Upper lobe of right lung (tissue), 1 donor: ENCODE measurements at regions not wholly inside any gene's neighbourhood (a gene's known extent, or its start where the extent isn't known, plus 50 kb on each side); places are given as distances from the start of the nearest gene placed in this dataset.

Experiments
- ATAC-seq: fragments of 200-7000 bp; cut with Tn5 transposase; one replicate; pipeline ENCODE4 v1.9.1; 2020; ENCODE audit warnings: mild to moderate bottlenecking, moderate library complexity
- DNase-seq: peaks from one replicate; pipeline ENCODE4 v3.0.0-alpha.2; 2020
- H3K27ac ChIP-seq: fragments of 200-600 bp; one replicate; pipeline ENCODE4 v1.8.0; 2022
- H3K27me3 ChIP-seq: fragments of 200-600 bp; one replicate; pipeline ENCODE4 v1.8.0; 2022; ENCODE audit warnings: mild to moderate bottlenecking
- H3K36me3 ChIP-seq: fragments of 200-600 bp; one replicate; pipeline ENCODE4 v1.8.0; 2022
- H3K4me1 ChIP-seq: fragments of 200-600 bp; one replicate; pipeline ENCODE4 v1.8.0; 2022
- H3K4me3 ChIP-seq: fragments of 200-600 bp; one replicate; pipeline ENCODE4 v1.8.0; 2022; ENCODE audit warnings: mild to moderate bottlenecking
- H3K9me3 ChIP-seq: fragments of 200-600 bp; one replicate; pipeline ENCODE4 v1.8.0; 2022
- intact Hi-C: fragments of 100-400 bp; cut with DNase I; formaldehyde crosslinking; loops from one replicate; pipeline ENCODE4 v1.11.0; 2022
- TF ChIP-seq, protein P1 (sequence below): fragments of 200-600 bp; IDR thresholded peaks from one replicate; pipeline ENCODE4 v1.8.0; 2022; ENCODE audit warnings: antibody characterized with exemption
- donor health status: DM: no; HTN: yes; CAD: no; lungs with severe emphysema.

DNA sequence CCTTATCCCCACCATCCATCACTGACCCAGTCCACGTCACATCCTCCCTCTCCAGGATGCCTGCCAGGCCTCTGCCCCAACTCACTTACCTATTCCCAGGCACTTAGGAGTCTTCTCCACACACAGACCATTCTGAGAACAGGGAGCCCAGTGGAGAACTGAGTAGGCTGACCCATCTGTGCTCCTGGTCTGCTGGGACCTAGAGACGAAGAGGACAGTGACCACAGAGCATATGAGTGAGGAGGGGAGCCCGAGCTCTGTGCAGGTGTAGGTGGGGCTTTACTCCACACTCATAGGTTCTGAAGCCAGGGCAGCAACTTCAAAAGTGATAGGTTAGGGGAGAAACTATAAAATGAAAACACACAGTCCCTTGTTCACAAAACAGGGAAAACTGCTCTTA, 130.0 kb downstream of the NDUFA10 start:
- ATAC-seq (peak; percentile 17), DNase-seq (no peak)
- H3K27me3 ChIP-seq = no peaks in the 10 kb centered on the region
- TF ChIP-seq, protein P1, sequence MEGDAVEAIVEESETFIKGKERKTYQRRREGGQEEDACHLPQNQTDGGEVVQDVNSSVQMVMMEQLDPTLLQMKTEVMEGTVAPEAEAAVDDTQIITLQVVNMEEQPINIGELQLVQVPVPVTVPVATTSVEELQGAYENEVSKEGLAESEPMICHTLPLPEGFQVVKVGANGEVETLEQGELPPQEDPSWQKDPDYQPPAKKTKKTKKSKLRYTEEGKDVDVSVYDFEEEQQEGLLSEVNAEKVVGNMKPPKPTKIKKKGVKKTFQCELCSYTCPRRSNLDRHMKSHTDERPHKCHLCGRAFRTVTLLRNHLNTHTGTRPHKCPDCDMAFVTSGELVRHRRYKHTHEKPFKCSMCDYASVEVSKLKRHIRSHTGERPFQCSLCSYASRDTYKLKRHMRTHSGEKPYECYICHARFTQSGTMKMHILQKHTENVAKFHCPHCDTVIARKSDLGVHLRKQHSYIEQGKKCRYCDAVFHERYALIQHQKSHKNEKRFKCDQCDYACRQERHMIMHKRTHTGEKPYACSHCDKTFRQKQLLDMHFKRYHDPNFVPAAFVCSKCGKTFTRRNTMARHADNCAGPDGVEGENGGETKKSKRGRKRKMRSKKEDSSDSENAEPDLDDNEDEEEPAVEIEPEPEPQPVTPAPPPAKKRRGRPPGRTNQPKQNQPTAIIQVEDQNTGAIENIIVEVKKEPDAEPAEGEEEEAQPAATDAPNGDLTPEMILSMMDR = no peak
- H3K36me3 ChIP-seq = no peaks in the 10 kb centered on the region
- H3K9me3 ChIP-seq = no peaks in the 10 kb centered on the region
- H3K4me3 ChIP-seq = no peak overlapping the region
- no peaks in the 10 kb centered on the region for H3K4me1 ChIP-seq
- H3K27ac ChIP-seq = no peak overlapping the region
- intact Hi-C loops = no loop called here

DNA sequence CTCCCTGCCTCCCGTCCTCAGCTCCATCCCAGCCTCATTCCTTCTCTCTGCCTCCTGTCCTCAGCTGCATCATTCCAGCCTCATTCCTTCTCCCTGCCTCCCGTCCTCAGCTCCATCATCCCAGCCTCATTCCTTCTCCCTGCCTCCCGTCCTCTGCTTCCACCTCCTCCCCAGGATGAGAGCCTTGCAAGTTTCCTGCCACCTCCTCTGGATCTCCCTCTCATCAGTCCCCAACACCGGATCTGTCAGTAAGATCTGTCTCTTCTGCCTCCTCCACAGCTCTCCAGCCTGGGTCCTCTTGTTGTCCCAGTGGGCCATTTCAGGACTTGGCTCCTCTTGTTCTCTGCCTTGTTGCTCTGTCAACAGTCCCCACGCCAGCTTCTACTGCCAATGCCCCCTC, 130.9 kb downstream of the NDUFA10 start:
- TF ChIP-seq, protein P1 = no peak
- no peaks in the 10 kb centered on the region for H3K9me3 ChIP-seq
- no peaks in the 10 kb centered on the region for H3K4me1 ChIP-seq
- DNase-seq (no peak), ATAC-seq (no peak)
- no peaks in the 10 kb centered on the region for H3K36me3 ChIP-seq
- intact Hi-C loops = no loop called here
- no peak overlapping the region for H3K27ac ChIP-seq
- no peak overlapping the region for H3K4me3 ChIP-seq
- H3K27me3 ChIP-seq = no peaks in the 10 kb centered on the region

DNA sequence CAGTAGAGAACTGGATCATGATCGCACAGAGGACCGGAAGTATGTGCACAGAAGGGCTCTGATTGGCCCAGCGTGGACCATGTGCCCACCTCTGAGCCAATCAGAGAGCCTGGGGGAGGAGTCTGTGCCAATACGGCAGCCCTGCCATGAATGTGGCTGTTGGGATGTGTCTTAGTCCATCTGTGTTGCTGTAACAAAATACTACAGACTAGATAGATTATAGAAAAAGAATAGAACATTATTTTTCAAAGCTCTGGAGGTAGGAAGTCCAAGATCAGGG, 132.0 kb downstream of the NDUFA10 start:
- Histone ChIP-seq H3K36me3 (no peaks in the 10 kb centered on the region), H3K9me3 (no peaks in the 10 kb centered on the region), H3K27me3 (no peaks in the 10 kb centered on the region), H3K27ac (no peak overlapping the region), H3K4me1 (no peaks in the 10 kb centered on the region), H3K4me3 (no peak overlapping the region)
- DNase-seq (no peak), ATAC-seq (no peak)
- intact Hi-C loops = no loop called here
- TF ChIP-seq, protein P1 = no peak

DNA sequence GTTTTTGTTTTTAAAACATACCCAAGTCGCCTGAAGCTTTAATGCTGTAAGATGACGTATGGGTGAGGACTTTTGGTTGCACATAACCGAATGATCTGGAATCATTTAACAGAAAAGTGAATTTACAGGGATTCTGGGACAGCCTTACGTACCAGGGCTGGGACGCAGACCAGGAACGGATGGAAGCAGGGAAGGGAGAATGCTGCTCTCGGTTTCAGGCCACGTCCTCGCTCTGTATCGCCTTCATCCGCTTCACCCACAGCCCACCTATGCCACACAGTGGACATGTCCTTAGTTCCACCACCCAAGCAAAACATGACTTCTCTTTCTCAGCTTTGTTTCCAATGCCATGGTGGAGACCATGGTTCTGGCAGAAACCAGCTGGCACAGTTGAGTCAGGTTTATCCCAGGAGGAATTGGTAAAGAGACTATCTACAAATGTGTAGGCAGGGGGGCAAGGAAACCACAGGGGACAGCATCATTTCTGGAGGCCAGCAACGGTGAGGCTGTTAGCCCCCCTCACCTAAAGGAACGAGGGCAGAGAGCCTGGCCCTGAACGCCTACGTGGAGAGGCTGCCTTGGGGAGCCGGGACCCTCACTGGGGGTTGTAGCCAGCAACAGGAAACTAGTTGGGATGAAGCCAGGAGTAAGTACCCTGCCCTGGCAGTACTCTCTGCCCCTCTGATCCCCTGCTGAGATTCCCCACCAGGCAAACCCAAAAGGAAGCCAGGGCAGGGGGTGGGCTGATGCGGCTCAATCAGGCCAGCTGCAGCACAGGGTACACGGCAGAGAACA, 132.5 kb downstream of the NDUFA10 start:
- no peak for ATAC-seq
- TF ChIP-seq, protein P1 = no peak
- intact Hi-C loops = no loop called here
- no peaks in the 10 kb centered on the region for H3K36me3 ChIP-seq
- no peaks in the 10 kb centered on the region for H3K27me3 ChIP-seq
- no peak overlapping the region for H3K27ac ChIP-seq
- H3K9me3 ChIP-seq = no peaks in the 10 kb centered on the region
- DNase-seq = no peak
- no peak overlapping the region for H3K4me3 ChIP-seq
- H3K4me1 ChIP-seq = no peaks in the 10 kb centered on the region

DNA sequence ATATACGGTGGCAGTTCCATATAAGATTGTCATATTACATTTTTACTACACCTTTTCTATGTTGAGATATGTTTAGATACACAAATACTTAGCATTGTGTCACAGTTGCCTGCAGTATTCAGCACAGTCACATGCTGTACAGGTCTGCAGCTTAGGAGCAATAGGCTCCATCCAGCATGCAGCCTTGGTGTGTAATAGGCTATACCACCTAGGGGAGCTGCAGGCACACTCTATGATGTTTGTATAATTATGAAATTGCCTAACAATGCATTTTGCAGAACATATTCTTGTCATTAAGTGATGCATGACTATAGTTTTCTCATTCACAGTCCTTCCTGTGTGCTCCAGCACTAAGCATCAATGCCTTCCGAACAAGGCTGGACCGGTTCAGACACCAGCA, 133.4 kb downstream of the NDUFA10 start:
- no peak overlapping the region for H3K27ac ChIP-seq
- ATAC-seq (no peak), DNase-seq (no peak)
- intact Hi-C loops = no loop called here
- no peaks in the 10 kb centered on the region for H3K27me3 ChIP-seq
- no peaks in the 10 kb centered on the region for H3K9me3 ChIP-seq
- no peak overlapping the region for H3K4me3 ChIP-seq
- H3K4me1 ChIP-seq = no peaks in the 10 kb centered on the region
- TF ChIP-seq, protein P1 = no peak
- no peaks in the 10 kb centered on the region for H3K36me3 ChIP-seq
